H1 (cell line): ENCODE measurements at regions not wholly inside any gene's neighbourhood (a gene's known extent, or its start where the extent isn't known, plus 50 kb on each side); places are given as distances from the start of the nearest gene placed in this dataset.

ENCODE experiments used
- CTCF ChIA-PET: fragments of 300-600 bp; sonication (Branson Sonifier 250); formaldehyde crosslinking; loops from one replicate; lab custom pipeline; 2021; ENCODE audit not compliant: partially characterized antibody; lab: Charles Lee
- POLR2A ChIA-PET: fragments of 300-600 bp; sonication (Branson Sonifier 250); formaldehyde crosslinking; loops from one replicate; lab custom pipeline; 2021; ENCODE audit warnings: inconsistent platforms; ENCODE audit not compliant: partially characterized antibody; lab: Charles Lee
- DNase-seq, 2 experiments: peaks; one replicate each; pipeline versions ENCODE4 v3.0.0 to v3.0.0-alpha.2; 2010 to 2022; ENCODE audit warnings: low spot score in 2 of 2, low read depth in 1 of 2, mixed read lengths in 1 of 2
- FAIRE-seq: peaks from 2 replicates; lab custom pipeline; 2011; peaks lifted over from hg19 to GRCh38; lab: Jason Lieb, UNC
- H2AFZ ChIP-seq: 2 replicates; pipeline ENCODE4 v1.8.1; 2012; ENCODE audit warnings: low read length, inconsistent platforms
- H2AK5ac ChIP-seq: 2 replicates; pipeline ENCODE4 v1.6.1; 2013; ENCODE audit warnings: low read depth, low read length
- H2BK120ac ChIP-seq: replicated peaks from 2 replicates; pipeline ENCODE3; 2013; ENCODE audit warnings: low read depth, low read length, inconsistent platforms
- H2BK12ac ChIP-seq: 2 replicates; pipeline ENCODE4 v1.6.1; 2013; ENCODE audit warnings: low read depth, low read length
- H2BK15ac ChIP-seq: 2 replicates; pipeline ENCODE4 v1.6.1; 2013; ENCODE audit warnings: low read length
- H2BK20ac ChIP-seq: 2 replicates; pipeline ENCODE4 v1.6.1; 2013; ENCODE audit warnings: low read length
- H2BK5ac ChIP-seq: 2 replicates; pipeline ENCODE4 v1.6.1; 2013; ENCODE audit warnings: low read depth, low read length
- H3K14ac ChIP-seq: 2 replicates; pipeline ENCODE4 v1.6.1; 2013; ENCODE audit warnings: inconsistent platforms; ENCODE audit not compliant: insufficient read length
- H3K18ac ChIP-seq: 2 replicates; pipeline ENCODE4 v1.6.1; 2013; ENCODE audit warnings: low read length; ENCODE audit errors: extremely low read depth
- H3K23ac ChIP-seq: 2 replicates; pipeline ENCODE4 v1.6.1; 2013; ENCODE audit warnings: inconsistent platforms; ENCODE audit not compliant: insufficient read length
- H3K23me2 ChIP-seq: 2 replicates; pipeline ENCODE4 v1.6.1; 2013; ENCODE audit warnings: low read depth, low read length
- H3K27ac ChIP-seq: 2 replicates; pipeline ENCODE4 v1.6.1; 2011; ENCODE audit warnings: low read depth, low read length, inconsistent platforms
- H3K27me3 ChIP-seq, 4 experiments: replicated peaks in 1 of 4; 1 replicate in 1 of 4; 2 replicates in 3 of 4; pipeline versions ENCODE4 v1.6.1 to v1.8.1; 2011 to 2013; ENCODE audit warnings: low read length in 3 of 4, mild to moderate bottlenecking in 3 of 4, inconsistent platforms in 2 of 4, mixed read lengths in 2 of 4, moderate library complexity in 1 of 4; ENCODE audit not compliant: control insufficient read depth in 3 of 4, insufficient read depth in 3 of 4; ENCODE audit errors: extremely low read depth in 1 of 4
- H3K36me3 ChIP-seq, 4 experiments: 2 replicates each; pipeline versions ENCODE4 v1.6.1 to v1.8.1; 2011 to 2013; ENCODE audit warnings: mild to moderate bottlenecking in 4 of 4, low read length in 3 of 4, moderate library complexity in 2 of 4, control low read depth in 1 of 4, inconsistent platforms in 1 of 4; ENCODE audit not compliant: insufficient read depth in 4 of 4, control insufficient read depth in 2 of 4
- H3K4ac ChIP-seq: replicated peaks from 2 replicates; pipeline ENCODE3; 2013; ENCODE audit warnings: low read length, low read depth, mixed read lengths, inconsistent platforms; ENCODE audit not compliant: insufficient read length
- H3K4me1 ChIP-seq, 4 experiments: replicated peaks in 1 of 4; 1 replicate in 1 of 4; 2 replicates in 3 of 4; pipeline versions ENCODE4 v1.6.1 to v1.8.1; 2011 to 2013; ENCODE audit warnings: low read length in 3 of 4, inconsistent platforms in 2 of 4, mixed read lengths in 1 of 4; ENCODE audit not compliant: insufficient read depth in 4 of 4, control insufficient read depth in 3 of 4
- H3K4me2 ChIP-seq, 2 experiments: 2 replicates each; pipeline versions ENCODE4 v1.6.1 to v1.8.1; 2011 to 2013; ENCODE audit warnings: low read depth in 2 of 2, low read length in 2 of 2, control low read depth in 1 of 2, inconsistent platforms in 1 of 2, mild to moderate bottlenecking in 1 of 2; ENCODE audit not compliant: insufficient read depth in 1 of 2
- H3K4me3 ChIP-seq, 4 experiments: fragments of 200-600, 300-600 bp in 1 of 4; sonication (generic), shearing (Covaris generic), sonication (Bioruptor Twin) in 1 of 4; 2 replicates each; pipeline versions ENCODE4 v1.5.1 to v1.8.1; 2011 to 2016; ENCODE audit warnings: low read length in 4 of 4, low read depth in 3 of 4, control low read depth in 2 of 4, inconsistent platforms in 2 of 4, mild to moderate bottlenecking in 2 of 4, mixed read lengths in 1 of 4, moderate library complexity in 1 of 4; ENCODE audit not compliant: insufficient read depth in 2 of 4; ENCODE audit errors: extremely low read depth in 1 of 4
- H3K56ac ChIP-seq: replicated peaks from 2 replicates; pipeline ENCODE3; 2013; ENCODE audit warnings: low read depth, mild to moderate bottlenecking, mixed read lengths, low read length, inconsistent platforms; ENCODE audit not compliant: insufficient read length
- H3K79me1 ChIP-seq: 2 replicates; pipeline ENCODE4 v1.6.1; 2013; ENCODE audit warnings: low read depth, low read length, control low read depth
- H3K79me2 ChIP-seq, 2 experiments: 2 replicates each; pipeline versions ENCODE4 v1.6.1 to v1.8.1; 2012 to 2013; ENCODE audit warnings: low read length in 2 of 2, mild to moderate bottlenecking in 2 of 2, inconsistent platforms in 1 of 2; ENCODE audit not compliant: insufficient read depth in 2 of 2, control insufficient read depth in 1 of 2
- H3K9ac ChIP-seq, 4 experiments: replicated peaks in 1 of 4; 1 replicate in 1 of 4; 2 replicates in 3 of 4; pipeline versions ENCODE4 v1.6.1 to v1.8.1; 2011 to 2013; ENCODE audit warnings: low read depth in 3 of 4, low read length in 3 of 4, control low read depth in 2 of 4, mild to moderate bottlenecking in 2 of 4, moderate library complexity in 2 of 4, inconsistent platforms in 1 of 4; ENCODE audit errors: extremely low read depth in 1 of 4
- H3K9me3 ChIP-seq, 2 experiments: 2 replicates each; pipeline versions ENCODE4 v1.6.1 to v1.8.1; 2012 to 2013; ENCODE audit warnings: mild to moderate bottlenecking in 2 of 2, moderate library complexity in 2 of 2, control low read depth in 1 of 2, inconsistent platforms in 1 of 2, low read depth in 1 of 2, low read length in 1 of 2, mixed read lengths in 1 of 2; ENCODE audit not compliant: insufficient read depth in 2 of 2
- H4K20me1 ChIP-seq, 2 experiments: replicated peaks in 1 of 2; 2 replicates each; pipeline versions ENCODE3 to v1.8.1; 2011 to 2013; ENCODE audit warnings: inconsistent platforms in 2 of 2, low read length in 2 of 2, mild to moderate bottlenecking in 1 of 2; ENCODE audit not compliant: insufficient read depth in 2 of 2, control insufficient read depth in 1 of 2
- H4K5ac ChIP-seq: 2 replicates; pipeline ENCODE4 v1.6.1; 2013; ENCODE audit warnings: low read length, low read depth, mixed read lengths, inconsistent platforms; ENCODE audit not compliant: insufficient read length
- H4K8ac ChIP-seq: 2 replicates; pipeline ENCODE4 v1.8.0; 2013; ENCODE audit warnings: mild to moderate bottlenecking, moderate library complexity, low read length, inconsistent platforms; ENCODE audit not compliant: insufficient read depth; ENCODE audit errors: extremely low read depth
- H4K91ac ChIP-seq: replicated peaks from 2 replicates; pipeline ENCODE3; 2013; ENCODE audit warnings: low read length, mixed read lengths, inconsistent platforms; ENCODE audit not compliant: insufficient read length
- GABPA ChIP-seq: IDR thresholded peaks from 2 replicates; pipeline ENCODE4 v1.6.1; 2011; ENCODE audit warnings: mild to moderate bottlenecking, low read length, moderate library complexity, borderline replicate concordance; ENCODE audit not compliant: insufficient read depth
- NRF1 ChIP-seq: IDR thresholded peaks from 2 replicates; pipeline ENCODE4 v1.6.1; 2011; ENCODE audit warnings: mild to moderate bottlenecking, low read depth, low read length, improper control_type of control experiment
- WGBS, 2 experiments: shearing (Covaris generic) in 1 of 2; methylation state at CpG; one replicate each; pipeline versions ENCODE4 v1.1.6 to v1.1.7; 2013 to 2015; ENCODE audit warnings: low lambda C conversion rate in 2 of 2, mixed read lengths in 2 of 2, inconsistent platforms in 1 of 2, low coverage in 1 of 2, missing lambda C conversion rate in 1 of 2; ENCODE audit not compliant: insufficient replicate concordance in 2 of 2, insufficient coverage in 1 of 2, insufficient read length in 1 of 2; ENCODE audit errors: extremely low coverage in 1 of 2, missing lambda C conversion rate in 1 of 2; 5-methylcytosine and 5-hydroxymethylcytosine counted together

- no peak overlapping the region for H2AFZ ChIP-seq
- no peak overlapping the region for H2BK5ac ChIP-seq
- FAIRE-seq (no peak), DNase-seq (no peak)
- ChIA-PET POLR2A (no interaction called here), CTCF (interaction anchor here (1.5 kb wide), 1 partner anchor 126 kb away, joined by 4 read pairs; no protein-coding TSS in a partner anchor)
- TF ChIP-seq GABPA (no peak), NRF1 (no peak)
- H3K4me2 ChIP-seq: no peak overlapping the region
- 95 to 100% methylated on average over 1 of the region's 1 CpG for WGBS, 2 experiments
- no peak overlapping the region for H2BK20ac ChIP-seq
- no peak overlapping the region for H3K4me3 ChIP-seq
- no peak overlapping the region for H3K18ac ChIP-seq
- no peaks in the 10 kb centered on the region for H3K79me2 ChIP-seq
- no peak overlapping the region for H4K5ac ChIP-seq
- no peak overlapping the region for H2AK5ac ChIP-seq
- no peaks in the 10 kb centered on the region for H3K27me3 ChIP-seq
- no peak overlapping the region for H2BK12ac ChIP-seq
- no peak overlapping the region for H3K56ac ChIP-seq
- H4K91ac ChIP-seq: no peak overlapping the region
- no peaks in the 10 kb centered on the region for H4K20me1 ChIP-seq
- no peaks in the 10 kb centered on the region for H3K79me1 ChIP-seq
- no peaks in the 10 kb centered on the region for H3K23me2 ChIP-seq
- H3K4me1 ChIP-seq: peaks cover 0 to 2% (median 0%) of the 10 kb centered on the region in 4 experiments; a peak in 1 of 7 replicates
- no peak overlapping the region for H3K9ac ChIP-seq
- no peak overlapping the region for H4K8ac ChIP-seq
- H3K23ac ChIP-seq: no peak overlapping the region
- H2BK120ac ChIP-seq: no peak overlapping the region
- no peak overlapping the region for H2BK15ac ChIP-seq
- no peak overlapping the region for H3K27ac ChIP-seq
- H3K4ac ChIP-seq: no peak overlapping the region
- H3K14ac ChIP-seq: no peak overlapping the region
- H3K9me3 ChIP-seq: no peaks in the 10 kb centered on the region
- H3K36me3 ChIP-seq: no peaks in the 10 kb centered on the region
Measured at GRCh38 chr5:113808956-113809355, 295.5 kb downstream of the YTHDC2 start.
